AG08396 (cell line): ENCODE measurements at regions not wholly inside any gene's neighbourhood (a gene's known extent, or its start where the extent isn't known, plus 50 kb on each side); places are given as distances from the start of the nearest gene placed in this dataset.

Experiments used
- DNase-seq: peaks from one replicate; pipeline ENCODE4 v3.0.0; 2012; ENCODE audit warnings: low spot score, mixed read lengths

DNA sequence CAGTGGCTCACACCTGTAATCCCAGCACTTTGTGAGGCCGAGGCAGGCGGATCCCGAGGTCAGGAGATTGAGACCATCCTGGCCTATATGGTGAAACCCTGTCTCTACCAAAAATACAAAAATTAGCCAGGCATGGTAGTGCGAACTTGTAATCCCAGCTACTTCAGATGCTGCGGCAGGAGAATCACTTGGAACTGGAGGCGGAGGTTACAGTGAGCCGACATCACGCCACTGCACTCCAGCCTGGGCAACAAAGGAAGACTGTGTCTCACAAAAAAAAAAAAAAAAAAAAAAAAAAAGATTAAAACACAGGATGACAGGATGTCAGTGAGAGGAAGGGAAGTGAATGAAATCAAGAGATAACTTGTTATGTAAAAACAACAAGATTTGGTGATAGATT lies 1158.5 kb downstream of the PCDH9 start:
- no peak for DNase-seq

- DNase-seq, result no peak
Observed at GRCh38 chr13:66071029-66071428, 1159.1 kb downstream of the PCDH9 start.

- DNase-seq, result no peak
Observed at GRCh38 chr13:66069570-66069969, 1160.6 kb downstream of the PCDH9 start.

DNA sequence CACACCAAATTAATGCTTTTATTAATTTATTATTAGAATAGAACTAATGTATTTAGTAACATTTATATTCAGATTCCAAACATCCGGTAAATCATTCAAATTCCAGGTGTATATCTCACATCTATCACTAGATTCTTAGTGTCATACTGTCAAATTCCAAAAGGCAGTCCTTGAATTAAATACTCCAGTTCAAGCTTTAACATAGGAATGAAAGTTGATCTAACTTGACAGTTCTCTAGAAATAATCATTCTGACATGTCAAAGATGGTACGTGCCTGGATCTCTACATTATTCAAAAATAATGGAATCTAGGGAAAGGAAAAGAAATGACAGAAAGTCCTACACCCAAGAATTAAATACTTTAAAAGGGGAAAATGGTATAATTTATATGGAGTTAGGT lies 1161.5 kb downstream of the PCDH9 start:
- no peak for DNase-seq

DNA sequence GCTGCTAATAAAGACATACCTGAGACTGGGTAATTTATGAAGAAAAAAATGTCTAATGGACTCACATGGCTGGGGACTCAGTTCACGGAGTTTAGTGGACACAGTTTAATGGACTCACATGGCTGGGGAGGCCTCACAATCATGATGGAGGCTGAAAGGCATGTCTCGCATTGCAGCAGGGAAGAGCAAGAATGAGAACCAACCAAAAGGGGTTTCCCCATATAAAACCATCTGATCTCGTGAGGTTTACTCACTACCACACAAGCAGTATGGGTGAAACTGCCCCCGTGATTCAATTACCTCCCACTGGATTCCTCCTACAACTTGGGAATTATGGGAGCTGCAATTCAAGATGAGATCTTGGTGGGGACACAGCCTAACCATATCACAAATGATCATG lies 1181.2 kb downstream of the PCDH9 start:
- DNase-seq, result no peak

- no peak for DNase-seq
Observed at GRCh38 chr13:66040506-66040905, 1189.6 kb downstream of the PCDH9 start.

DNA sequence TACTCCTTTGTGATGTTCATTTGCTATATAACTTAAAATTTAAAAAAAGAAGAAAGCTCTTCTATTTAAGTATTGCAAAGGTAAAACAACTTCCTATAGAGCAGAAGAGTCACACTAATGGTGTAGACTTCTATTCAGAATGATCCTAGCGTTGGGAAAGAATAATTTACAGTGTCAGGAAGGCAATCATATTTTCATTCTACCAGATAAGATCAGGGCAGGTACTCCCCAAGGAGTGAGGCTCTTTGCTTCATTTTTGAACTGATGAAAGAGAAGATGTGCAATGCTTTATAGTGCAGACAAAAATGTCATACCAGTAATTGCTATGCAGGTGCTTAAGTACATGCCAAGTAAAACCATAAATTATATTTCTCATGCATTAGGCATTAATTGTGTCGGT lies 1193.0 kb downstream of the PCDH9 start:
- DNase-seq, result no peak

GRCh38 chr13:66036636-66037035 lies 1193.5 kb downstream of the PCDH9 start:
- no peak for DNase-seq

DNA sequence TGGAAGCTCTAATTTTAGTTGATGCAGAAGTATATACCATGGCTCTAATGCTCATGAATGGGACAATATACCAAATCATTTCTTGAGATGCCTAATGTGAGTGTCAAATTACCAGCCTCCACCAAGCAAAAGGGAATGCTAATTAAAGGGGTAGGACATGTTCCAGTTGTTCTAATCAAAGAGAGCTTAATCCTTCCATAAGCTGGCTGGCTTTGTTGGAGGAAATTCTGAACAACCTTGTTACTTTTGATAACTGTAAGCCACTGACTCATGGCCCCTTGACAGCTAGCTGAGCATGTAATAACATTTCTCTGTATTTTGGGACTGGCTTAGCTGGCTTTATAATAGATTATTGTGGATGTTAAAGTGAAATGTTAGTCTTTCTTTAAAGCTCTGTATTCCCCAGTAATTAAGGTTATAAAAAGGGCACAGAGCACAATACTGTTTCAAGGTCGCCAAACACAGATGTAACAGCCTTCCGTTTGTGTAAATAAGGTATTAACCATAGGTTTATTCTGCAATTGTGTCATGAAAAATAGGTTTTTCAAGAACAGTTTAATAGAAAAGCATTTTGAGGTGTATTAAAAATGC lies 1194.0 kb downstream of the PCDH9 start:
- DNase-seq, result no peak

- DNase-seq, result no peak
Observed at GRCh38 chr13:66033924-66034323, 1196.2 kb downstream of the PCDH9 start.

DNA sequence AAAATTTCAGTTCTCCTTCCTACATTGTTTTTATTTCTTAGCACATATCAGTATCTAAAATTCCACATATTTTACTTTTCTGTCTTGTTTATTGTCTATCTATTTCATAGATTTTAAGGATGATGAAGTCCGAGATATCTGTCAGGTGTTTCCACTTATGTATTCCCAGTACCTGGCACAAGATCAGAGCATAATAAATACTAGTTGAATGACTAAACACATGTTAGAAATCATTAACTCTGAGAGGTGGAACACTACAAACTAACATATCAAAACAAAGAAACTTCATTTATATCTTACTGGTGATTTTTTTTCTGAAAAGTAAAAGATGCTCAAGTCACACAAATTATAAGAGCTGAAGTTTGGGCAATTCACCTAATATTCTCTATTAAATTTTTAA lies 1208.3 kb downstream of the PCDH9 start:
- DNase-seq, result no peak

DNA sequence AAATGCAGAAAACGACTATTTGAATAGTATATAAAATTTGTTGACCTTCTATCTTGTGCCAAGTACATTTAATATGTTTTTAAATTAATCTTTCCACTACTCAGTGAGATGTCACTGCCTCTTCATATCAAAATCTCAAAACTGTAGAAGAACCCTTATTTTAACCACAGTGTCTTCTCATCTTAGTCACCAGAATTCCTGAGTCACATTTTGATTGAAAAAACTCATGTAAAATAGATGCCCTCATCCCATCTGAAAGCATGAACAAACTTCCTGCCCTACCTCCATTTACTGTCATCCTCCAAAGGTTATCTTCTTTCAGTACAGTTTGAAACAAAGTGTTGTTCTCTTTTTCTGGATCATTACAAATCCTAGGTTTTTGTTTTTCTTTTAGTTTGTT lies 1215.4 kb downstream of the PCDH9 start:
- no peak for DNase-seq

DNA sequence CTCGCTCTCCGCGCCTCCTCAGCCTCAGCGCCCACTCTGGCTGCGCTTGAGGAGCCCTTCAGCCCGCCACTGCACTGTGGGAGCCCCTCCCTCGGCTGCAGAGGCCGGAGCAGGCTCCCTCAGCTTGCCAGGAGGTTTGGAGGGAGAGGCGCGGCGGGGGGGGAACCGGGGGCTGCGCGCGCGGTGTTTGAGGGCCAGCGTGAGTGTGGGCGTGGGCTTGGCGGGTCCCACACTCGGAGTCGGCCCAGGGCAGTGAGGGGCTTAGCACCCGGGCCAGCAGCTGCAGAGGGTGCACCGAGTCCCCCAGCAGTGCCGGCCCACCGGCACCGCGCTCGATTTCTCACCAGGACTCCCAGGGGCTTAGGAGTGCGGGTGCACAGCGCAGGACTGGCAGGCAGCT lies 1220.9 kb downstream of the PCDH9 start:
- DNase-seq, result no peak

GRCh38 chr13:66003558-66003957 lies 1226.6 kb downstream of the PCDH9 start:
- no peak for DNase-seq

- DNase-seq, result no peak
Observed at GRCh38 chr13:66001140-66001539, 1229.0 kb downstream of the PCDH9 start.

DNA sequence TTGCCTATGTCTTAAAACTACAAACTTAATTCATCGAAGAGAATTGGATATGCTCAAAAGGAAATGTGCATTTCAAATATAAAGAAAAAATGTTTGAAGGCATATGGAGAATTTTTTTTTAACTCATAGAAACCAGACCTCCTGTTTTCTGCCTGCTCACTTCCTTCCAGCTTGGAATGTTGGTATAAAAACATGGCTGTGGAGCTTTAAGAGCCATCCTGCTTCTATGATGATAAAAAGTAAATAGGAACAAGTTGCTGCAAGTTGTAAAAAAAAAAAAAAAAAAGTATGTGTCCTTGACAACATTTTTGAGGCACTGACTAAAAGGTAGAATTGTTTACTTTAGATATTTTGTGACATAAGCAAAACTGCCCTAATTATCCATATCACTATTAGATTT lies 1230.7 kb downstream of the PCDH9 start:
- no peak for DNase-seq

- DNase-seq, result no peak
Observed at GRCh38 chr13:65990684-65991083, 1239.5 kb downstream of the PCDH9 start.

- DNase-seq, result no peak
Observed at GRCh38 chr13:65985612-65986011, 1244.5 kb downstream of the PCDH9 start.

GRCh38 chr13:65977525-65977924 lies 1252.6 kb downstream of the PCDH9 start:
- DNase-seq, result no peak

DNA sequence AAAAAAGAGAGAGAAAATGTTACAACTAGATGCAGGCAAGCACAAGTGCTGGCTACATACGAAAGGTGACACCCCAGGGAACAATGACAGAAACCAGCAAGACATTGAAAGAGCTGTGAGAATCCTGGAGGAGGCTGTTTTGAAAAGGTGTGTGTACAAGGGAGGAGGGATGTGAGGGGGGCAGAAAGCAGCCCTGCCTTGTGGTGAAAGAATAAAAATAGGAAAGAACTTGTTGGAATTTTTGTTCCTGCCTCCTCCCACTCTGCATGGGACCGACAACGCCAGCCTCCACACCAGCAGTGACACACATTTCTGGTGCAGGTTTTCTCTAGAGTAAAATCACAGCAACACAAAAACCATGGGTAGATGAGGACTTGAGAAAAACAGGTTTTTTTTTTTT lies 1258.6 kb downstream of the PCDH9 start:
- no peak for DNase-seq

DNA sequence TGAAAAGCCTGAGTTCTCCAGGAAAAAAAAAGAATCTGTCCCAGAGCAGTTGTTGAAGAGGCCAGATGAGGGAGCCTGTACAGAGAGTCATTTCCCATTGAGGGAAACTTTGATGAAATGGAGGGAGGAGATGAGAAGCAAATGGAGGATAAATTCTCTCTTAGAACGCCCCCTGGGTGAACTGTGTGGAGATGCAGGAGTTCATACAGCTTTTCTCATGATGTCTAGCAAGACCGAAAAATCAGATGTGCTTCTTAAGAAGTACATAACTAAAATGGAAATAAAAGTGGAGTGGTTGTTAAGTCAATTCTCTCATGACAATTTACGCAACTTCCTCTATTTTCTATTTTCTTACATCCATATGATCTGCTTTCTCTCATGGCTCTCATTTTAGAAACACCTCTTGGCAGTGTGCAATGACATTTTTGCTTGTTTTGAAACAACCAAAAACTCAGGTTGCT lies 1263.1 kb downstream of the PCDH9 start:
- DNase-seq, result peak; percentile 20

DNA sequence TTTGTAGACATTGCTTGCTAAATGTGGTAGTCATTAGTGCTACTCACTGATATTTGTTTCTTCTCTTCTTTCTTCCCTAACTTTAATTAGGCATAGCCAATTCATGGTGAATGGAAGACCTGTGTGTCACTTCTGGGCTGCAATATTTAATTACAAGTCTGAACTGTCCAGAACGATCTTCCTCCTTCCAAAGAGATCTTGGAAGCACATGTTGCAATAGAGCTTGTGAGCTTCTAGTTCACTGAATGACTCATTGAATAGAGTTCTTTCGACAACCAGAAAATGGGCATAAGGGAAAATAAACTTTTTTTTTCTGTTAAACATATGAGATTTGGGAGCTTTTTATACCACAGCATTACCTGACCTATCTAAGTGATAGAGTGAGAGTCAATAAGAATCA lies 1264.6 kb downstream of the PCDH9 start:
- DNase-seq, result no peak

- no peak for DNase-seq
Observed at GRCh38 chr13:65964672-65965071, 1265.5 kb downstream of the PCDH9 start.

GRCh38 chr13:65959305-65959704 lies 1270.8 kb downstream of the PCDH9 start:
- DNase-seq, result no peak

DNA sequence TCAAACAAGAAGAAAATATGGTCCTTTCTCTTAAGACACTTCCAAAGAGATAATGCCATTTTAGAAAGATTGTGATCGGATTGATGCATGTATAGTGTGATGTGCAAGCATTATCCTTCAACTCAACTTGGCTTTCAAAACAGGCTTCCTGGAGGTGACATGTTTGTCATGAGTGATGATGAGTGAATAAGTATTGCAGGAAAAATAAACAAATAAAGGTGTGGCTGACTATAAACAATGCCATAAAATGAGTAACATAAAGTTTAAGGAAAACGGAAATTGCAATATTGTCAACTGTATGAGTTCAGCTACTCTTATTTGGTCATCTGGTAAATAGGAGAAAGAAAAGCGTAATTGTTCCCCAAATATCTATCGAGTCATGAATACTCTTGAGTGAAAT lies 1283.7 kb downstream of the PCDH9 start:
- DNase-seq, result no peak
